ENCODE measurements at regions not wholly inside any gene's neighbourhood (a gene's known extent, or its start where the extent isn't known, plus 50 kb on each side); places are given as distances from the start of the nearest gene placed in this dataset.

GRCh38 chr13:111925146-111925875 lies 141.6 kb upstream of the SOX1 start:
- no peak overlapping the region for H2AFZ ChIP-seq (ENCODE audit: low read length)
- no peaks in the 10 kb centered on the region for H3K36me3 ChIP-seq (ENCODE audit: control insufficient read depth in 2 of 4, insufficient read depth in 4 of 4, low read length in 3 of 4)
- H3K18ac ChIP-seq (ENCODE audit: extremely low read depth, low read length), result no peak overlapping the region
- H4K20me1 ChIP-seq (replicated peaks in 1 of 2; ENCODE audit: control insufficient read depth in 1 of 2, insufficient read depth in 2 of 2, low read length in 2 of 2), result no peaks in the 10 kb centered on the region
- H3K79me2 ChIP-seq (ENCODE audit: control insufficient read depth in 1 of 2, insufficient read depth in 2 of 2, low read length in 2 of 2), result no peaks in the 10 kb centered on the region
- H2AK5ac ChIP-seq (ENCODE audit: low read depth, low read length), result no peak overlapping the region
- H3K27me3 ChIP-seq (replicated peaks in 1 of 4; ENCODE audit: control insufficient read depth in 3 of 4, extremely low read depth in 1 of 4, insufficient read depth in 3 of 4, low read length in 3 of 4), result no peaks in the 10 kb centered on the region
- peak overlapping the region; percentile 7 for H3K4ac ChIP-seq (replicated peaks; ENCODE audit: insufficient read length, low read depth, low read length)
- H3K9ac ChIP-seq (replicated peaks in 1 of 4; ENCODE audit: extremely low read depth in 1 of 4, low read depth in 3 of 4, low read length in 3 of 4), result no peak overlapping the region
- no peak overlapping the region for H3K4me2 ChIP-seq (ENCODE audit: insufficient read depth in 1 of 2, low read depth in 2 of 2, low read length in 2 of 2)
- TF ChIP-seq SP4 (IDR thresholded peaks at IDR 0.05; ENCODE audit: low read length) (no peak), ATF2 (IDR thresholded peaks at IDR 0.05; ENCODE audit: low read length) (no peak), USF2 (IDR thresholded peaks at IDR 0.05; ENCODE audit: low read length) (no peak), NANOG (IDR thresholded peaks at IDR 0.05; ENCODE audit: insufficient read depth, low read depth, low read length, poor library complexity, severe bottlenecking) (no peak), SIN3A (conservative IDR thresholded peaks at IDR 0.05 in 1 of 2, IDR thresholded peaks at IDR 0.05 in 1 of 2; ENCODE audit: low read depth in 1 of 2, low read length in 2 of 2) (no peak), HDAC6 (IDR thresholded peaks at IDR 0.05; ENCODE audit: low read depth, low read length) (no peak), GABPA (IDR thresholded peaks at IDR 0.05; ENCODE audit: borderline replicate concordance, insufficient read depth, low read length) (no peak), SRF (IDR thresholded peaks at IDR 0.05; ENCODE audit: low read depth, low read length) (no peak), CBX8 (IDR thresholded peaks at IDR 0.05; ENCODE audit: borderline replicate concordance, low read depth, low read length) (no peak), TAF7 (optimal IDR thresholded peaks at IDR 0.05; ENCODE audit: borderline replicate concordance, low read depth, low read length) (no peak)
- H3K23ac ChIP-seq (ENCODE audit: insufficient read length), result no peak overlapping the region
- H3K14ac ChIP-seq (ENCODE audit: insufficient read length), result no peak overlapping the region
- H3K9me3 ChIP-seq (ENCODE audit: insufficient read depth in 2 of 2, low read depth in 1 of 2, low read length in 1 of 2), result no peaks in the 10 kb centered on the region
- no peaks in the 10 kb centered on the region for H3K23me2 ChIP-seq (ENCODE audit: low read depth, low read length)
- no peak overlapping the region for H4K8ac ChIP-seq (ENCODE audit: extremely low read depth, insufficient read depth, low read length)
- no peak overlapping the region for H4K5ac ChIP-seq (ENCODE audit: insufficient read length, low read depth, low read length)
- DNase-seq (ENCODE audit: low read depth in 1 of 2, low spot score in 2 of 2), result no peak
- POLR2A ChIA-PET (ENCODE audit: partially characterized antibody), result no interaction called here
- FAIRE-seq, result no peak
- H3K27ac ChIP-seq (ENCODE audit: low read depth, low read length), result no peak overlapping the region
- no peak overlapping the region for H3K56ac ChIP-seq (replicated peaks; ENCODE audit: insufficient read length, low read depth, low read length)
- H2BK5ac ChIP-seq (ENCODE audit: low read depth, low read length), result no peak overlapping the region
- no peaks in the 10 kb centered on the region for H3K79me1 ChIP-seq (ENCODE audit: low read depth, low read length)
- 95% methylated on average over 12 of the region's 13 CpGs; no CpG with 5 or more reads in 1 of the 2 experiments for WGBS, 2 experiments (ENCODE audit: extremely low coverage in 1 of 2, insufficient coverage in 1 of 2, insufficient read length in 1 of 2, insufficient replicate concordance in 2 of 2, low coverage in 1 of 2, low lambda C conversion rate in 2 of 2, missing lambda C conversion rate in 1 of 2)
- H2BK15ac ChIP-seq (ENCODE audit: low read length), result no peak overlapping the region
- H3K4me1 ChIP-seq (replicated peaks in 1 of 4; ENCODE audit: control insufficient read depth in 3 of 4, insufficient read depth in 4 of 4, low read length in 3 of 4), result no peaks in the 10 kb centered on the region
- no peak overlapping the region for H4K91ac ChIP-seq (replicated peaks; ENCODE audit: insufficient read length, low read length)
- no peak overlapping the region for H2BK12ac ChIP-seq (ENCODE audit: low read depth, low read length)
- H2BK20ac ChIP-seq (ENCODE audit: low read length), result no peak overlapping the region
- no peak overlapping the region for H3K4me3 ChIP-seq (ENCODE audit: extremely low read depth in 1 of 4, insufficient read depth in 2 of 4, low read depth in 3 of 4, low read length in 4 of 4)
- no peak overlapping the region for H2BK120ac ChIP-seq (replicated peaks; ENCODE audit: low read depth, low read length)
- CTCF ChIA-PET (ENCODE audit: partially characterized antibody), result no interaction called here
